Activated gamma-delta T cell treated with Interleukin-2 at 50 U/mL for 16 hours (primary cell): ENCODE measurements at regions not wholly inside any gene's neighbourhood (a gene's known extent, or its start where the extent isn't known, plus 50 kb on each side); places are given as distances from the start of the nearest gene placed in this dataset.

ENCODE experiments used
- DNase-seq: peaks from one replicate; pipeline ENCODE4 v3.0.0-alpha.2; 2020

- DNase-seq: no peak
These were observed 314.0 kb downstream of the AGTPBP1 start for GRCh38 chr9:85427772-85428171.

DNA sequence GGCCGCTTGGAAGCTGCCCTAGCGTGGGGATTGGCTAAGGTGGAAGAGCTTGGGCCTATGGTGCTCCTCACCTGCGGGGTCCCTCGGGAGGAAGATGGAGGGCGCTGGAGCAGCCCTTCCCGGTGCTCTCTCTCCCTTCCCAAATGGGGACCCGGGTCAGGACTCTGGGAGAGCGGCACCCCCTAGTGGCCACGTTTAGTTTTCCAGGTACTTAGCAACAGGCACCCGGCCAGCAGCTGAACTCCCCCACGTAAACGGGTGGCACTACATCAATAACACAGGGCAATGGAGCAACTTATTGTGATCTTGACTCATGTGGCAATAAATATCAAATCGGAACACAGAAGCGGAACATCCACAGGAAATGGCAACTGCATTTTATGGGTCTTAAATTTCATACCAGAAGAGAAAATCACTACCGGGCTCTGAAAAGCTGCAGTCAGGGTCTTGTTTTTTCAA is 316.6 kb downstream of the AGTPBP1 start:
- DNase-seq: peak; percentile 28

GRCh38 chr9:85423422-85423821 is 318.3 kb downstream of the AGTPBP1 start:
- DNase-seq: no peak

DNA sequence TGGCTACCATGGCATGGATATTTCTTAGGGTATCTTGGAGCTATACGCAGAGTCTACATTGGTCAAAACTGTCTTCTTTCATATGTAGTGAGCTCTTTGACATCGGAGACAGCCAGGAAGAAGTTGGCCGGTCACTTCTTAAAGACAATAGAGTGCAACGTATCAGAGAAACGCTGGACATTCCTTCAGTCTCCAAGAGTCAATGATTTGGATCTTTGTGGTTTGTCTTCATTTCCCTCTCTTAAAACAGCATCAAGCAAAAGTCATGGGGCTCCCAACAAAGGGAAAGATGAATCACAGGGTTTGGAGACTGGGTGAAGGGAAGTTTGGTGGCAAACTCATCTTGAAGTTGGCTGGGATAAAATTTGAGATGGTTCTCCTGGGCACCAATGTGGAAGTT is 320.1 kb downstream of the AGTPBP1 start:
- DNase-seq: no peak

- DNase-seq: no peak
These were observed 321.0 kb downstream of the AGTPBP1 start for GRCh38 chr9:85420750-85421149.

DNA sequence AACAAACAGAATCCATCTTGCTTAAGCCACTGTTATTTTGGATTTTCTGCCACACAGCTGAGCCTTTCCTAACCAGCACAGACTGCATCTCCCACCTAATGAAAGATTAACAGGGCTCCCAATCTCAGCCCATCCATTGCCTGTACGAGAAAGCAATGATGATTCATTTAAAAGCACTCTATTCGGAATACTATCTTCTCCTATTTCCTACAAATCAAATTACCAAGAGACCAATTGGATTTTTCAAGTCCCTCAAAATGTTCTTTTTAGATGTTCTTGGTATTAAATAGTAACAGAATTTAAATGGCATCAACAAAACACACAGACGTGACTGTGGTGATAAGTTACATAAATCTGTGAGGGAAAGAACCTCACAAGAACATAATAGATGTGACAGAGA is 324.1 kb downstream of the AGTPBP1 start:
- DNase-seq: no peak

- no peak for DNase-seq
These were observed 325.0 kb downstream of the AGTPBP1 start for GRCh38 chr9:85416715-85417114.

GRCh38 chr9:85414390-85414789 is 327.4 kb downstream of the AGTPBP1 start:
- DNase-seq: no peak

GRCh38 chr9:85408494-85408893 is 333.3 kb downstream of the AGTPBP1 start:
- no peak for DNase-seq

DNA sequence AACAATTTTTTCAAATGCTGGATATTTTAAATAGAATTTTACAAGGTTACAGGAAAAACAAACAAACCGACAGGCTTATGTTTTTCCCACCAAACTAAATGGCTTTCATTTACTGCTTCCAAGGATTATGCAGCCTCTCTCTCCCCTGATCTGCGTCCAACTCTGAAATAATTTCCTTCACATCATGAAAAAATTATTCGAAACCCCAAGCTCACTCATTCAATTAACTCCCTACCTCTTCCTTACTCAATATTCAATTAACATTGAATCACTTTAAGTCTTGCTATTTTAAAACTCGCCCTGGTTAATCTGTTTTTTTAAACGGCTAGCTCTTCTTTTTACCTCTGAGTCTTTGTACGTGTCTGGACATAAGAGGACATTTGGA is 336.2 kb downstream of the AGTPBP1 start:
- DNase-seq: no peak

DNA sequence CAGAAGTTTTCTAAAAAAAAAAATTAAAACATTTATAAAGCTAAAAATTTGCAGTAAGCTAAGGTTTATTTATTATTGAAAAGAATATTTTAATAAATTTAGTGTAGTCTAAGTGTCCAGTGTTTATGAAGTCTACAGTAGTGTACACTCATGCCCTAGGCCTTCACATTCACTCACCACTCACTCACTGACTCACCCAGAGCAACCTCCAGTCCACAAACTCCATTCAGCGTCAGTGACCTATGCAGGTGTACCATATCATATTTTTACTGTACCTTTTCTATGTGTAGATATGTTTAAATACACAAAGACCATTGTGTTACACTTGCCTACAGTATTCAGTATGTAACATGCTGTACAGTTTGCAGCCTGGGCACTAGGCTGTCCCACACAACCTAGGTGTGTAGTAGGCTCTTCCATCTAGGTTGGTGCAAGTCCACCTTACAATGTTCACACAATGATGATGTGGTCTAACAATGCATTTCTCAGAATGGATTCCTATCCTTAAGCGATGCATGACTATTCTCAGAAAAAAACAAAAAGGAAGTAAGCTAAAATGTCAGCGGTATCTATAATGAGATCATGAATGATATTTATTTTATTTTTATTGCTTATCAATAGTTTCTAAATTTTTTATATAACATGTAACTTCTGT is 336.7 kb downstream of the AGTPBP1 start:
- DNase-seq: no peak

- DNase-seq: no peak
These were observed 339.2 kb downstream of the AGTPBP1 start for GRCh38 chr9:85402551-85402950.

GRCh38 chr9:85401998-85402397 is 339.8 kb downstream of the AGTPBP1 start:
- DNase-seq: no peak

DNA sequence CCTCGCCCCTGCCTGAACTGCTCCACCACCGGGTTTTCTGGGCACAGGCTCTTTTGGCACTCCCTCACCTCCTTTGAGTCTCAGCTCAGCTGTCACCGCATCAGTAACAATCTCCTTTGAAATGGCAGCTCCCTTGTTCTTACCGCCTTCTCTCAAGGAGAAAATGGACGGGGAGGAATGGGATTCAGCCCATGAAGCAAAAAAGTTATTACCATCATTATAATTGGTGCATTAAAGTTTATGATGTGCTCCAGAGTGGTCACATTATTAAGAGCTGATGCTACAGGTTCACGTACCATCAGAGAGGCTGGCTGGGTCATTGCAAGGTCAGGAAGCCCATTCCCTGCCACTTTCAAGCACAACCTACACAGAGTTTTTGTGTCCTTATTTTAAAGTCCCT is 344.7 kb downstream of the AGTPBP1 start:
- DNase-seq: no peak

DNA sequence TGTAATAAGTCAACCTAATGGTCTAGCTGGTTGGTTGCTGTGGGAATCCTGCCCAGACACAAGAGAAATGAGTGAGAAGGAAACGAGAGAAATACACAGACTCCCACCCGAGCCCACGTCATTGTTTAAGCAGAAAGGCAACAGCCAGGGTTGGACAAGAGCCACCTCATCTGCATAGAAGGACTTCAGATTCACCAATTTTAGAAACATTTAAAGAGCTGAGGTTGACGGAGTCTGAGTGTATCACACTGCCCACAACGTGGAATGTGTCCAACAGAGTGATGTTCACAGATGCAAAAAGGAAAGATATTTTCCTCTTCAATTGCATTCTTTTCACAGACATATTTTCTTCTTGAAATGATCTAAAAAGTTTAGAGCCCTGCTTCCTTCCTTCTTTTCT is 349.5 kb downstream of the AGTPBP1 start:
- DNase-seq: no peak

DNA sequence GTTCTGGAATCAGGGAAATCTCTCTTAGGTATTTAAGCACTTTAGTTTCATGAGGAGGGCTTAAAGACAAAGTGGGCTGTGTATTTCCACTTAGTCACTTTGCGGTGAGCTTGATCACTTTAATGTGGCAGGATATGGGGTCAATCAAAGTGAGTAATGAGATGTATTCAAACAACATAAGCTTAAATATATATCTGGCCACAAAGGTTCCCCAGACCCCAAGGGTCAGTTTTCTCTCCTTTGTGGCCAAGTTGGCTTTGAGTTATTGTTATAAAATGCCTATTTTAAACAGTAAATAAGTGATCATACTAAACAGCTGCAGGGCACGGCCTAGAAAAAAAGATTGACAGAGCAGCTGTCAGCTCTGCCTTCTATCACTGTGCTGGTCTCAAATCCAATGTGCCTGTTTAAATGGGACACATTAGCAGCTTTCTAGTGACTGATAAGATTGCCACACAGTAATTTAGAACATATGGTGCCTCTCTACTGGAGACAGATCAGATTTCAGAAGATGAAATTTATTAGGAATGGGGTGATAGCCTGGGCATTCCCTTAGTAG is 363.9 kb downstream of the AGTPBP1 start:
- no peak for DNase-seq

DNA sequence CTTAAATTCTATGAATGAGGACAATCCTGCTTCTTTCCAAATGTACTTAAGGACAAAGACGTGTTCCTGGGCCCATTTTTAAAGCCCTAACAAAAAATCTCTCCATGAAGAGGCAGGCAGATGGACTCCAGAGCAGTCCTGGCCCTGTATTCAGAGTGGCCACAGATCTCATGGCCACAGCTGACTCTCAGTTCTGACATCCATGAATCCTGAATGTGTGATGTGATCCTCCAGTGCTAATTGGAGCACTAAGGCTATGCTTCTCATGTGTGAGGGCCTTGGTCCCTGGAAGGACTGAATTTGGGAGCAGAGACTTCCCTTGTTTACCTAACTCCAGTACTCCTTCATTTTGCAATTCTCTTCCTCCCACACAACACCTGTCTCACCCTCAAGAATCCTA is 373.0 kb downstream of the AGTPBP1 start:
- no peak for DNase-seq

DNA sequence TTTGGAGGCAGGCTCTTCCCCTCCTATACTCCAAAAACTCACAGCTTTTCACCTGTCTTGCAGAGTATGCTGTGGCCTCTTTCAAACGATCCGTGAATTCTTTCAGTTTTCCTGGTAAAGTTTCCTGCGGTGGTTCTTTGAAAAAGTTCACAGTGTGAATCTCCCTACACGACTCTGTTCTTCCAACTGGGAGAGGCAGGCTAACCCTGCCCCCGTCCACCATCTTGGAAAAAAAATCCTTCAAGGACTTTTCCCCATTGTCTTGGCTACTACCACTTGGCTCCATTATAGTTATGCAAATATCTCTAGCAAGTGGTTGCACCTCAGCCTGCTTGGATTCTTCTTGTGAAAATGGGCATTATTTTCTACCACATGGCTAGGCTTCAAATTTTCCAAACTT is 382.6 kb downstream of the AGTPBP1 start:
- no peak for DNase-seq

DNA sequence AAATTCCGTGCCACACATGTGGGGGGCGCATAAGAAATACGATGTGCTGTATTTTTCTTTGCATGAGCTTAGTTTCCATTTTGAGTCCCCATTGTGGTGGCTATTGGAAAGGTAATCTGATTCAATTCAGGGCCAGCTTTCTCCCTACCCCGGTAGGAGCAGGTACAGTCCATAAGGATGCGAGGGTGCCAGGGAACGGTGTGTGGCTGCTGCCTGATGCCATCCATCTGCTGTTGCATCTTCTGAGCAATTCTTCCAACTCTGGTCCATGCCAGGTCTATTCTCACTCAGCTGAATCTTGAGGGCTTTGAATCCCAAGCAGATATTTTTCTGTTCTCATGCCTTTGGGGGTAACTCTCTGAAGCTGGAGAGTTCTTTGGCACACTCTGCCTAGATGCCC is 392.7 kb downstream of the AGTPBP1 start:
- no peak for DNase-seq

DNA sequence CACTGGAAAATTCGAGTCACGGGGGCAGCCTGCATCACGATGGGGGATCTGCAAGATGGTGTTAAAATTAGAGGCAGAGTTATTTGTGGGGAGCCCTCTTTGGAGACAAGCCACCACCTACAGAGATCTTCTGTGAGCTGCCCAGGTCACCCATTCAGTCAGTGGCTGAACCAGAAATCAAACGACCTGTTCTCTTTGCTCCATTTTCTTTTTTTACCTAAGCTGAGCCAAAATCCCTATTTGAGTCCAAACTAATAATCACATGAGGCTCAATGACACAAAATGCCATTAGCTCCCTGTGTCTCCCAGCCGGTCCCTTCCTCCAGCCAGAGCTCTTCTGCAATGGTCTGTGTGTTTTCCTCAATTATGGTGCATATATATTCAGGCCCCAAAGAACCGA is 394.2 kb downstream of the AGTPBP1 start:
- no peak for DNase-seq

DNA sequence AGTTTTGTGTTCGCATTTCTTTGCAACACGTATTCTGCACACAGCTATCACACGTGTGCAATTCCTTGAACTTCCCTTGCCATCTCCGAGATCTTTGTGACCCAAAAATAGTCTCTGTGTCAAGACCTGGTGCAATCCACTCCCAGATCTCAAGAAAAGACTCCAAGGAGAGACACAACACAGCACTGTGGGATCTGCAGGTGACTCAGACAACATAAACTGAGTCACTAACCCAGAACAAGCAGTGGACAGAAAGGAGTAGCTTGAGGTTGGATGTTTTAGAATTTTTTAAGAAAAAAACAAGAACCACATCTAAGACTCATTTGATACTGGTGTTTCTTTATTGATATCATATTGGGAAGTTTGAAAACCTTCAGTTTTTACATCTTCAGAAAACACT is 396.9 kb downstream of the AGTPBP1 start:
- no peak for DNase-seq

DNA sequence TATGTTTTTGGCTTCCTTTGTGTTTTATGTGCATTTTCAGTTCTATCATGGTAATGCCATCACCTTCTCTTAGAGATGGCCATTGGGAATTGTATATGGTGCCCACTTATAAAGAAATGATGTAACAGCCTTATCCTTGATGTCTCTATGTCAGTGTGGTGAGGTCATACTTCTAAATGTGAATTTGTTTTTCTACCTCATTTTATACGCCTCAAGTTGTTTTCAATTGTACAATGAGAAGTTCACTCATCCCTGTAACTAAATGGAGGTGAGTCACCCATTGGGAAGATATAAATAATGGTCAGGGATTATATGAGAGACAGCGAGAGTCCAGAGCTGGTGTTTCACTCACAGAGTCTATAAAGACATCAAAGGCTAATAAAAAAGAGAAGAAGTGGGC is 402.4 kb downstream of the AGTPBP1 start:
- DNase-seq: no peak

GRCh38 chr9:85334228-85334627 is 407.5 kb downstream of the AGTPBP1 start:
- DNase-seq: no peak

DNA sequence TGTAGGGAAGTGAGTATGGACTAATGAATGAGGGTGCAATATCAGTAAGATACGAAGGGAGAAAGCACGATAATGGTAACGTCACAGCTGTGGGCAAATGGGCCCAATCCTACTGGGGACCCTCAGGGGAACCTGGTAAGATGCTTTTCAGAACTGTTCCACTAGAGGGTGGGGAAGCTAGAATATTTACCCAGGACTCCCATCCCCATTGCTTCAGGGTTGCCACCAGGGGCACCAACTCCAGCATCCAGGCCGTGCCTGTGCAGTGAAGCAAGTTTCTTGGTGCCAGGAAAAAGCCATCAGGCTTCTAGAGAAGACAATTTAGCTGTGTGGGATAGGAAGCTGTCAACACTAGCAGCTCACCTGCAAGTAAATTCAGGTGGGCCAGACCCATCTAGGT is 409.3 kb downstream of the AGTPBP1 start:
- no peak for DNase-seq

- no peak for DNase-seq
These were observed 410.1 kb downstream of the AGTPBP1 start for GRCh38 chr9:85331626-85332025.
